IPS DF 19.7 (cell line): ENCODE measurements at regions not wholly inside any gene's neighbourhood (a gene's known extent, or its start where the extent isn't known, plus 50 kb on each side); places are given as distances from the start of the nearest gene placed in this dataset.

Experiments
- DNase-seq: peaks from one replicate; pipeline ENCODE4 v3.0.0-alpha.2; 2013; ENCODE audit warnings: low read depth, low spot score

GRCh38 chr3:76324101-76324500 is 538.8 kb upstream of the ZNF717 start:
- no peak for DNase-seq

- DNase-seq: no peak
Observed at GRCh38 chr3:76345878-76346277, 560.5 kb upstream of the ZNF717 start.

- DNase-seq: no peak
Observed at GRCh38 chr3:76346690-76347089, 561.3 kb upstream of the ZNF717 start.

- DNase-seq: no peak
Observed at GRCh38 chr3:76349715-76350480, 564.5 kb upstream of the ZNF717 start.

- DNase-seq: no peak
Observed at GRCh38 chr3:76352051-76352450, 566.7 kb upstream of the ZNF717 start.

- DNase-seq: no peak
Observed at GRCh38 chr3:76352511-76353284, 567.3 kb upstream of the ZNF717 start.

GRCh38 chr3:76353683-76354082 is 568.3 kb upstream of the ZNF717 start:
- DNase-seq: no peak

- no peak for DNase-seq
Observed at GRCh38 chr3:76361010-76361409, 575.7 kb upstream of the ZNF717 start.

GRCh38 chr3:76362643-76363042 is 577.3 kb upstream of the ZNF717 start:
- DNase-seq: no peak

GRCh38 chr3:76365275-76365674 is 579.9 kb upstream of the ZNF717 start:
- DNase-seq: no peak

GRCh38 chr3:76367281-76367680 is 581.9 kb upstream of the ZNF717 start:
- DNase-seq: no peak

- no peak for DNase-seq
Observed at GRCh38 chr3:76369170-76369569, 583.8 kb upstream of the ZNF717 start.

- no peak for DNase-seq
Observed at GRCh38 chr3:76370749-76371520, 585.6 kb upstream of the ZNF717 start.

GRCh38 chr3:76372497-76372896 is 587.1 kb upstream of the ZNF717 start:
- no peak for DNase-seq

- DNase-seq: no peak
Observed at GRCh38 chr3:76377074-76377473, 591.7 kb upstream of the ZNF717 start.

- no peak for DNase-seq
Observed at GRCh38 chr3:76378789-76379188, 593.4 kb upstream of the ZNF717 start.

- DNase-seq: no peak
Observed at GRCh38 chr3:76383781-76384180, 598.4 kb upstream of the ZNF717 start.

GRCh38 chr3:76387000-76387399 is 601.7 kb upstream of the ZNF717 start:
- no peak for DNase-seq

GRCh38 chr3:76400141-76400540 is 614.8 kb upstream of the ZNF717 start:
- DNase-seq: no peak

GRCh38 chr3:76402926-76403325 is 617.6 kb upstream of the ZNF717 start:
- no peak for DNase-seq

- no peak for DNase-seq
Observed at GRCh38 chr3:76403556-76403955, 618.2 kb upstream of the ZNF717 start.

- no peak for DNase-seq
Observed at GRCh38 chr3:76405196-76405595, 619.8 kb upstream of the ZNF717 start.
